Ascending aorta (tissue), 2 donors: ENCODE measurements at regions not wholly inside any gene's neighbourhood (a gene's known extent, or its start where the extent isn't known, plus 50 kb on each side); places are given as distances from the start of the nearest gene placed in this dataset.
"Not testable (repeated sequence)": the region's sequence is repeated elsewhere in the genome, so short reads cannot be mapped to it uniquely, and the experiment has no call there.

Experiments
- DNase-seq, 2 donors: peaks; one replicate each; pipeline ENCODE4 v3.0.0-alpha.2; 2019; ENCODE audit warnings: low spot score in 2 of 2
- H3K27ac ChIP-seq, 2 donors: fragments of 200-600 bp; sonication (generic); one replicate each; pipeline ENCODE4 v1.5.1; 2016 to 2017; ENCODE audit warnings: mild to moderate bottlenecking in 1 of 2
- H3K27me3 ChIP-seq: fragments of 200-600 bp; sonication (generic); one replicate; pipeline ENCODE4 v1.5.1; 2017
- H3K36me3 ChIP-seq, 2 donors: fragments of 200-600 bp; sonication (generic); one replicate each; pipeline ENCODE4 v1.5.1; 2016
- H3K4me1 ChIP-seq, 2 donors: fragments of 200-600 bp; sonication (generic); one replicate each; pipeline ENCODE4 v1.5.1; 2016 to 2017; ENCODE audit warnings: mild to moderate bottlenecking in 1 of 2
- H3K4me3 ChIP-seq, 2 donors: fragments of 200-600 bp; sonication (generic); one replicate each; pipeline ENCODE4 v1.5.1; 2016 to 2017; ENCODE audit warnings: mild to moderate bottlenecking in 1 of 2
- H3K9me3 ChIP-seq, 2 donors: fragments of 200-600 bp; sonication (generic); one replicate each; pipeline ENCODE4 v1.5.1; 2016
- CTCF ChIP-seq, 3 experiments: fragments of 200-600 bp in 2 of 3; fragments of 450-650 bp in 1 of 3; sonication (generic) in 2 of 3; IDR thresholded peaks; one replicate each; pipeline ENCODE4 v1.5.1; 2016 to 2019; ENCODE audit warnings: antibody characterized with exemption in 3 of 3, mild to moderate bottlenecking in 1 of 3, moderate library complexity in 1 of 3
- intact Hi-C: fragments of 100-400 bp; cut with DNase I; formaldehyde crosslinking; loops from one replicate; pipeline ENCODE4 v1.15.1; 2023

GRCh38 chrX:65932173-65933084 is 107.5 kb downstream of the VSIG4 start:
- H3K4me3 ChIP-seq: no peak overlapping the region
- no peak for DNase-seq
- no peaks in the 10 kb centered on the region for H3K4me1 ChIP-seq

GRCh38 chrX:65928522-65928921 is 111.4 kb downstream of the VSIG4 start:
- H3K4me1 ChIP-seq: no peaks in the 10 kb centered on the region
- intact Hi-C loops: no loop called here
- H3K4me3 ChIP-seq: no peak overlapping the region
- H3K9me3 ChIP-seq: no peaks in the 10 kb centered on the region
- H3K36me3 ChIP-seq: no peaks in the 10 kb centered on the region
- H3K27ac ChIP-seq: no peak overlapping the region
- H3K27me3 ChIP-seq: no peaks in the 10 kb centered on the region
- TF ChIP-seq CTCF (IDR thresholded peaks at IDR 0.05): no peak
- no peak for DNase-seq

More at GRCh38 chrX:65932173-65933084, 107.5 kb downstream of the VSIG4 start:
- Histone ChIP-seq H3K9me3 (no peaks in the 10 kb centered on the region), H3K27me3 (no peaks in the 10 kb centered on the region), H3K36me3 (no peaks in the 10 kb centered on the region), H3K27ac (no peak overlapping the region)
- intact Hi-C loops: no loop called here
- no peak for TF ChIP-seq CTCF (IDR thresholded peaks at IDR 0.05)

GRCh38 chrX:65927386-65927785 is 112.5 kb downstream of the VSIG4 start:
- H3K36me3 ChIP-seq, H3K4me1 ChIP-seq, H3K27ac ChIP-seq, H3K4me3 ChIP-seq, DNase-seq, H3K9me3 ChIP-seq, H3K27me3 ChIP-seq, intact Hi-C loops: not testable (repeated sequence)

- Histone ChIP-seq H3K27me3 (no peaks in the 10 kb centered on the region), H3K9me3 (no peaks in the 10 kb centered on the region), H3K4me3 (no peak overlapping the region), H3K4me1 (no peaks in the 10 kb centered on the region), H3K27ac (no peak overlapping the region), H3K36me3 (no peaks in the 10 kb centered on the region)
- intact Hi-C loops: no loop called here
- no peak for DNase-seq
- TF ChIP-seq CTCF (IDR thresholded peaks at IDR 0.05): no peak
These were observed 113.5 kb downstream of the VSIG4 start for GRCh38 chrX:65926095-65927019.

GRCh38 chrX:65925592-65925991 is 114.3 kb downstream of the VSIG4 start:
- Histone ChIP-seq H3K27me3 (no peaks in the 10 kb centered on the region), H3K27ac (no peak overlapping the region), H3K9me3 (no peaks in the 10 kb centered on the region), H3K4me1 (no peaks in the 10 kb centered on the region), H3K36me3 (no peaks in the 10 kb centered on the region), H3K4me3 (no peak overlapping the region)
- intact Hi-C loops: no loop called here
- no peak for TF ChIP-seq CTCF (IDR thresholded peaks at IDR 0.05)
- no peak for DNase-seq

GRCh38 chrX:65925005-65925404 is 114.9 kb downstream of the VSIG4 start:
- TF ChIP-seq CTCF (IDR thresholded peaks at IDR 0.05): no peak
- no peak for DNase-seq
- no peak overlapping the region for H3K27ac ChIP-seq
- H3K36me3 ChIP-seq: no peaks in the 10 kb centered on the region
- no peaks in the 10 kb centered on the region for H3K27me3 ChIP-seq
- no peak overlapping the region for H3K4me3 ChIP-seq
- H3K4me1 ChIP-seq: no peaks in the 10 kb centered on the region
- H3K9me3 ChIP-seq: no peaks in the 10 kb centered on the region
- intact Hi-C loops: no loop called here
